GM21717 (cell line): ENCODE measurements at regions not wholly inside any gene's neighbourhood (a gene's known extent, or its start where the extent isn't known, plus 50 kb on each side); places are given as distances from the start of the nearest gene placed in this dataset.

Experiments
- ATAC-seq: cut with Tn5 transposase; IDR thresholded peaks from one replicate; pipeline ENCODE4 v1.9.1; 2021; ENCODE audit warnings: mild to moderate bottlenecking, moderate library complexity; ENCODE audit not compliant: unreplicated experiment

DNA sequence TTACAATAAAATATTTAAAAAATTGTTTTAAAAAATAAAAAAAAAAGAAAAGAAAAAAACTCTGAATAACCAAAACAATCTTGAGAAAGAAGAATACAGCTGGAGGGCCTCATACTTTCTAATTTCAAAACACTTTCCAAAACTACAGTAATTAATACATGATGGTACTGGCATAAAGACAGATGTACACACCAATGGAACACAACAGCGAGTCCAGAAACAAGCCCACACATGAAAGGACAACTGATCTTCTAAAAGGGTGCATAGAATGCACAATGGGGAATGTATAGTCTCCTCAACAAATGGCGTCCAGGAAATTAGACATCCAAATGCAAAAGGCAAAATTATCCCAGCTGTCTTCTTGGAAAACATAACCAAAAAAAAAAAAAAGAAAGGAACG lies 99.6 kb downstream of the LURAP1L start:
- ATAC-seq = no peak

DNA sequence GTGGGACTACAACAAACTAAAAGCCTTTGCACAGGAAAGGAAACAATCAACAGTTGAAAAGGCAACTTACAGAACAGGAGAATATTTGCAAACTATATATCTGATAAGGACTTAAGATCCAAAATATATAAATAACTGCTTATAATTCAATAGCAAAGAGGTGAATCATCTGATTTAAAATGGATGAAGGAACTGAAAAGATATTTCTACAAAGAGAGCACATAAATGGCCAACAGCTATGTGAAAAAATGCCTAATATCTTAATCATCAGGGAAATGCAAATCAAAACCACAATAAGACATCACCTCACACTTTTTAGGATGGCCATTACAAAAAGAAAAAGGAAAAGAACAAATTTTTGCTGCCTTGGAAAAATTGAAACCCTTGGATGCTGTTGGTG lies 100.4 kb downstream of the LURAP1L start:
- no peak for ATAC-seq

DNA sequence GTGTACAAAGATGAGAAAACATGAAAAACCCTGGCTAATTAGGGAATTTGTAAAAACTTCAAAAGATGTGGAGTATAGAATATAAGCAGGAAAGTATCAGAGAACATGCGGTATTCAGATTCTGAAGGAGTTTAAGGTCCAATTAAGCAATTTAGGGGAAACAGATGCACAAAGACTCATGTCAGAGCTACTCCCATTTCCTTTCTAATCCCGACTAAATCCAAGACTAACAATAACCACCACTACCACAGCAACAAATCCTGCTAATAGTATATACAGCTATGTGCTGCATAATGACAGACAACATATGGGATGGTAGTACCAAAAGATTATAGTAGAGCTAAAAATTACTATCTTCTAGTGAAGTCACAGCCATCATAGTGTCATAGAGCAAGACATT lies 102.1 kb downstream of the LURAP1L start:
- ATAC-seq = no peak

DNA sequence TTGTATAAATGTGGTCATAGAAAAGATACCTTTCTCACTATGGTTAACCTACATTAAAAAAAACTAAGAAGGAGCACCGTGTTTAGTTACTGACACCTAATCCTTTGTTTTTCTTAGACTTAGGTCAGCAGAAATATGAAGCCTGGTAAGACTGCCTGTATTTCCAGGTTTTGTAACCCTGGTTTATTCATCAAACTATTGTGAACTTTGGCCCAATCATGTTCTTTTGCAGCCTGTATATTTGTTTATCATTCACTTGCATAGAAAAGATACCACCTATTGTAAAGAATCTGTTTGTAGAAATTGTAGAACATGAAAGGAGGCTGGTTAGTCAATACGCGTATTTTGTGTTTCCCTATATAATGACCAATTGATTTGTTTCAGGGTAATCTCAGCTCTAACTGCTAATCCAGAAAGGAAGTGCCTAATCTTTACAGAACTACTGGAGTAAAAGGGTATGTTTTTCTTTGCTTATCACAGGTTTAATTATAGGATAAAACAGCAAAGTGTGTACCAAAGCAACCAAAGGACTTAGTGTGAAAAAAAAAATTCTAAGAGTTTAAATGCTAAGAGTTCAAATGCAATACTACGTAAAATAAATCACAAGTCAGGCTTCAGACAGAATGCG lies 103.6 kb downstream of the LURAP1L start:
- ATAC-seq = no peak

DNA sequence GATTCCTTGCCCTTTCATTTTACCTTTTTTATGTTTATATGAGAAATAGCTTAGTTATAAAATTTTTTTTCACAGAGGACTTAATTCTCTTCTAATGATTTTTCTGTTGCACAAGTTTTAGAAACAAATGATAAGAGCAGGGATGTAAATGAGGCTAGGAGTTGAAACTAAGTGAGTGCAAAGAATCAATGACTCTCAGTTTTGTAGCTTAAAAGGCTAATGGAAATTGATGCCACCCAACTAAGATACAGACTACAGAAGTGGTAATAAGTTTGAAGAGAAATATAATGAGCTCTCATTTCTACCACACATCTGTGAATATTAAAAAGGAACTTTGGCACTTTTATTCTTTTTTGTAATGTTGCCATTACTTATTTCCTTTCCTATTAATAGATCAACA lies 105.1 kb downstream of the LURAP1L start:
- ATAC-seq = no peak

DNA sequence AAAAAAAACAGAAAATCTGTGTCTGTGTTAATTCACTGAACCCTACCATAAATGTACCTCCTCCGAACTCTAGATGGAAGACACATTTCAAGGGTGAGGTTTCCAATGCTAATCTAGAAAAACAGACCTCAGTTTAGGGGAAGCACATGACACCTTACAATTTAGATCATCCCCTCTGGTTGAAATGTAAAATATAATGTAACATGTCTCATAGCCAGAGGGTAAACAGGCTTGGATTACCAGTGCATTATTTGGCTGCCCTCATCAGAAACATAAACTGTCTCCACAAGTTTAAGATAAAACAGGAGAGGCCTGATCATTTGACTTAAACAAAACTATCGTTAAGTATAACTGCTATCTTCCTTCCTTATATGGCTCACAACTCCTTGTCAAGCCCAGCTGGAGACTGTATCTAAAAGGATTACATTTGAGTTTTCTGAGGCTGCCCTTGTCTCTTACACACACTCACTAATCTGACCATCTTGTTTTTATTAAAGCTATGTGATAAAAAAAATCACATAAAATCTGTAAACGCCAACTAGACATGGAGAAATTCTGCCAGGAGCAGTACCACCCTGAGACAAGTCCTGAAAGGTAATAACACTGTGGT lies 105.7 kb downstream of the LURAP1L start:
- ATAC-seq = no peak

DNA sequence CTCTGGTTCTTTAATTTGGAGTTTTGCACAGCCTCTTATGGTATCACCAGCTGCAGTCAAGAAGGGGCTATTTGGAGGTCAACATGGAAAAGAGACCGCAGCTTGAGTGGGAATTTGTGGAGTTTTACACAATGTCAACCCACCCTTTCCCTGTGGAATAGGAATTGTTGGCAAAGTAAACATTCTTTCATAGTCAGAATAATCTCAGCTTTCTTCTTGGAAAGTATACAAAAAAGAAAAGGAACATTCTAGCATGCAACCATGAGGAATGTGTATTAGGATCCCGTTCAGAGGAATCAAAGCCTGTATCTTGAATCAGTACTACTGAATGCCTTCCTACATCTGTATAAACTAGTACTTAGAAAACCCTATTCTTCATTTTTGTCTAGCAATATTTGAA lies 107.6 kb downstream of the LURAP1L start:
- ATAC-seq = no peak

DNA sequence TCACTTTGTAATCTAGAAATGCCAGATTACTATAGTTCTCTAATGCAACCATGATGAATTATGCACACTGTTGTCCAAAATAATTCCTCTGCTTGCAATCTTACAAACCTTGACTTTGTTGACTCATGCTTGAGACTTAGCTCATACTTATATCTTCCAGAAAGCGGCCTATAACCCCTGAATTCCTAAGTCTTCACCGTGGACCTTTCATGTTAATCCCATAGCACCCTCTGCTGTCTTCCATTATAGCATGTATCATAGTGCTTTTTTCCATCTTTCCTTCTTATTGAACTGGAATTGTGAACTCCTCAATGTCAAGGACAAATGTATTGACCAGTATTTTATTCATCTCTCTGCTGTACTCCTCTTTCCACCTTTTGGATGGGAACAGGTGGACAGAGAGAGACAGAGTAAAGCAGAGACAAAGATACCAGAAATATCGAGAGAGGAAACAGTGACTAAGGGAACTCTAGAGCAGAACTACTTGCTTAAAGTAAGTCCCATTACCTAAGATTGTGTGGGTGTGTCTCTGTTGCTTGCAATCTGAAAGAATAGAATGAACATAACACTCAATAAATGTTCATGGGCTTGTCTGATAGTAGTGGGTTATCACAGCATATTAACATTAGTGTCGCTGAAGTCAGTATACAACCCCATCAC lies 110.0 kb downstream of the LURAP1L start:
- ATAC-seq = no peak

DNA sequence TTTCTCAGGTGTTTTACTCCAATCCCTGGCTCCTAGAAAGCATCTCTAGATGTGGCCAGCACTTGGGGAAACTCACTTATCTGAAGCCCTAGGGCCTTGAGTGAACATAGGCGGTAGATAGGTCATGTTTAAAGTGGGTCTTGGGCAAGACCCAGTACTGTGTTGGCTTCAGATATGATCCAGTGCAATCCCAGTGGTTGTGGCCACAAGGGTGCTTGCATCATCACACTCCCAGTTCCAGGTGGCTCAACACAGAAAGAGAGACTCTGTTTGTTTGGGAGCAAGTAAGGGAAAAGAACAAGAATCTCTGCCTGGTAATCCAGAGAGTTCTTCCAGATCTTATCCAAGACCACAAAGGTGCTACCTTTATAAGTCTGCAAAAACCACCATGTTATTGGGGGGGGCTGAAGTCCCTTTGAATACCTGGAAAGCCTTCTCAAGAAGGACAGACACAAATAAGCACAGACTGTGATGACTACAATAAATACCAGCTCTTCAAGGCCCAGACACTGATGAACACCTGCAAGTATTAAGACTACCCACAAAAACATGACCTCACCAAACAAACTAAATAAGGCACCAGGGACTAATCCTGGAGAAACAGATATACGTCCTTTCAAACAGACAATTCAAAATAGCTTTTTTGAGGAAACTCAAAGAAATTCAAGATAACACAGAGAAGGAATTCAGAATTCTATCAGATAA lies 114.7 kb downstream of the LURAP1L start:
- ATAC-seq = no peak

DNA sequence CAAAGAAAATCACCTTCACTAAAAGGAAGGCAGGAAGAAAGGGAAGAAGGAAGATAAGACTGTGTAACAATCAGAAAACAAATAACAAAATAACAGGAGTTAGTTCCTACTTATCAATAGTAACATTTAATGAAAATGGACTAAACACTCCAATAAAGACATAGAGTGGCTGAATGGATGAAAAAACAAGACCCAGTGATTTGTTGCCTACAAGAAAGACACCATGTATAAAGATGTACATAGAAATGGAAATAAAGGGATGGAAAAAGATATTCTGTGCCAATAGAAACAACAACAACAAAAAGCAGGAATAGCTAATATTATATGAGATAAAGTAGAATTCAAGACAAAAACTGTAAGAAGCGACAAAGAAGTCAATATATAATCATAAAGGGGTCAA lies 116.8 kb downstream of the LURAP1L start:
- ATAC-seq = no peak

DNA sequence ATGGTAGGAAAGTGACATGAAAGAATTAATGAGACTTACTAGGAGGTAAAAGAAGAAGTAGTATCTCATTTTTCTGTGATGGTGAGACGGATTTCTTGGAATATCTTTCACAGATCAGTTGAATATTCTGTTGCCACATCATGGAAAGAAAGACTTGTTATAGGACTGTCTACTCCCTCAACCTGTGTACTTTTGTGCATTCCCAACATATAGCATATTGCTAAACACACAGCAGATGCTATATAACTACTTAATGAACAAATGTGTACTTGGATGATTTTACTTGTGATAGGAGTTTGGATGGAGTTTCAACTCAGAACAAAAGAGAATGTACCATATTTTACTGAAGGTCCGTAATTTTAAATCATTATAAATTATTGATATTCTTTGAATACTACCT lies 128.5 kb downstream of the LURAP1L start:
- ATAC-seq = no peak

DNA sequence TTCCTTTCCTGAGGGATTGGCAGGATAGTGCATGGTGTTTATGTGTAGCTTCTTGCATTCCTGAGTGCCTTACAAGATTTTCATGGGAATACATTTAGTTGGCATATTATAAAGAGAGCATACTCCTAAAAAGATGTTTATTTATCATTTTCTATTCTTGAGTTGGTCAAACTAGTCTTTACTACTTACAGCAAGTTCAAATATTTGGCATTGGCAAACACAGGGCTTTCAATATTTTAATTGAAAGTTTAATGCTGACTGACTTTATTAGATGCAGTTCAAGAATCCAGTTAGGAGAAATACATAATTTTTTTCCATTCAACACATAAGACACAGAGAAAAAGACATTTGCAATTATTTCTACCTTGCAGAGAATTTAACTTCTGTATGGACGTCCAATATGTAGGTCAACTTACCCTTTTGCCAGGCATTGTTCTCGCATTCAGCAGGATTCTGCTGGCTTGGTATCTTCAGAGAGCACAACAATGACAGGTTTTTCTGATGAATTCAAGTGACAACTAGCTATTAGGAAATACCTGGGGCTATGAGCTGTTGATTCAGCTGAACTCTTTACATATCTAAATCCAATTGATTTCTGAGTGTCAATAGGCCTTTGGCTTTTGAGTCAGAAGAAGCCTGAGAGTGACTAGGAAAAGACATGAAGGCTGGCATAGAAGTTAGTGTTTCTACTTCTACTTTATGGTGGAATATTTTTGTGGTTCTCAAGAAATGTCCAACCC lies 129.6 kb downstream of the LURAP1L start:
- ATAC-seq = no peak

DNA sequence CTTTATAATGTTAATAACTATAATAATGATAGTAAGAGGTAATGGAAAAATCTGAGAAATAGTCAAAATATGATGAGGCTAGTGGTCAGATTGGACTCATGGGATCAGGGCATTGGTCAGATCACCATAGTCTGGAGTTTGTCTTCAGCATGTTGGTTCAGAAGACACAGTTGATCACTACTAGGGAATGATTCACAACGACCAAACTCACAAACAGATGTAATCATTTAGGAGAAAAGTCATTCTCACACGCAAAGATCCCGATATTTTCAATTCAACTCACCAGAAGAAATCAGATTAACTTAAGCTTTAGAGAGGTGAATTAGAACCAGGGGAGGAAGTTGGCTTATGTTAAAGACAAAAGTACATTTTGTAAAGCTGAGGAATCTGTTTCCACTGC lies 131.8 kb downstream of the LURAP1L start:
- ATAC-seq = no peak

DNA sequence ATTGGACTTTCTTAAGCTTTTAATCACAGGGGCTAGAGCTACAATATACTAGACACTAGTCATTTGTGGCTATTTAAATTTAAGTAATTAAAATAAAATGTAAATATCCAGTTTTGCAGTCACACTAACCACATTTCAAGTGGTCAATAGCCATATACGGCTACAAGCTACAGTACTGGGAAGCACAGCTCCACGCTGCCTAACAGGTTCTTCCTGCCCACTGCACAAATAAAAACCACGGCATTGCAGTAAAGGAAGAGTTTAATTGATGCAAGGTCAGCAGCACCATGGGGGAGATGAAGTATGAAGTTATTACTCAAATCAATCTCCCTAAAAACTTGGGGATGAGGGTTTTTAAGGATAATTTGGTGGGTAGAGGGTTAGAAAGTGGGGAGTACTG lies 134.1 kb downstream of the LURAP1L start:
- ATAC-seq = no peak

DNA sequence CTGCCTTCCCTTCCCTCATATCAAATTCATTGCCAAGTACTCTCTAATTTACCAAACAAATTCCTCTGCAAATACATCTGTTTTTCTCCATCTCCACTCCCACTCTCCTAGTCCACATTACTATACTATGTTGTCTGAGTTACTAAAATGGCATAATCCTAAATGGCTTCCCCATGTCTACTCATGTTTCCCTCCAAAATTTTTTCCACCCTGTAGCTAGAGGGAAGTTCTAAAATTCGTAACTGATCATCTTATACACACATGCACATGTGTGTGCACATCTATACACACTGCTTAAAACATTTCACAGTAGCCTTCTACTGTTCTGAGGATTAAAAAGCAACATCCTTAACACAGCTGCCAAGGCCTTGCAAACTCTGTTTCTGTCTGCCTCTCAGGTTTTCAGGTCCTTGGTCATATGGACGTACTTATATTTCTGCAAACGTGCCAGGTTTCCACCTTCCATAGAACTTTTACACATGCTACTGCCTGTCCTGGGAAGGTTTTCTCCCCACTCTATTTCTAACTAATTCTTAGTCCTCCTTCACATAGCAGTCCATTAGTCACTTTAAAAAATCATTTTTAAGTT lies 140.6 kb downstream of the LURAP1L start:
- no peak for ATAC-seq

DNA sequence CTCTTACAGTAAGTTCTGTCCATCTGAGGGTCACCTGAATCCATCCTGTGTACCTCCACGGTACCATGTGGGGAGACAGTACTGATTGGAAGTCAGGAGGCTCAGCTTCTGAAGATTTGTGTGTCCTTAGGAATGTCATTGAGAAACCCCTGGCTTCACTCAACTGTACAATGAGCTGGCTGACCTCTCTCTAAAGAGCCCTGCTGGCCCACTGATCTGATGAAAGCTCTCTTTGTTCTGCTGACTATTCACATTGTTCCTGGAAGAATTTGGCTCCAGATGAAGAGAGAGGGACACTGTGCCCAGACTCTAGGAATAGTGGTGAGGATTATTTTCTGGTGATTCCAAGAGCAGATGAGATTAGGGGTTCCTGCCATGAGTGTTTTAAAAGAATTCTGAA lies 141.2 kb downstream of the LURAP1L start:
- no peak for ATAC-seq

DNA sequence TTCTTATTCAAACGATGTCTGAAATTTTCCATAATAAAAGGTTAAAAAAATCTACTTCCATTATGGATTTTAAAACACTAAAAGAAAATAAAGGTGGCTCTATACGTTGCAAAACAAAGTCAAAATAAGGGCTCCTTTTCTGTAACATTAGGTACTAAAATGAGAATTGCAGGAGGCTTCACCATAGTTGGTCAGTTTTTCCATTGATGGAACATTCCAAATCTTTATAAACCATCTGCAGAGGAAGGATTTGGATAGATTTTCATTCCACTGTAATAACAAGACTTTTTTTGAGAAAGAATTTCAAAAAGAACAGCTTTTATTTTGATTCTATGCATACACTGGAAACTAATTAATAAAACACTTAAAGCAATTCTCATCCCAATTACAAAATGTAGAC lies 145.6 kb downstream of the LURAP1L start:
- ATAC-seq = no peak

DNA sequence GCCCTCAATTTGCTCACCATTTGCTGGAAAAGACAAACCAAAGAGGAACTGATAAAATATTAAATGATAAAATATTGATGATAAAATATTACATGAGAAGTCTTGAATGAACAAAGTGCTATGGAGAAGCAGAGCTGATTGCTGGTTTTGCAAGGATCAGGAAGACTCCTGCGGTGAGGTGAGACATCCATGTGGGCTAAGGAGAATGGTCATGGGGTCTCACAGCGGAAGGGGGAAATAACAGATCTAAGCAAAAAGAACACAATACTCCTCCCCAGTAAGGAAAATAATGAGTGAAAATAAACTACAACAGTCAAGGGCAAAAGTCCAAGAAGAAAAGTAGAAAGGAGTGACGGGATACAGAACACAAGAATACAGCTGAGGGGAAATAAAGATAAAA lies 146.8 kb downstream of the LURAP1L start:
- ATAC-seq = no peak

DNA sequence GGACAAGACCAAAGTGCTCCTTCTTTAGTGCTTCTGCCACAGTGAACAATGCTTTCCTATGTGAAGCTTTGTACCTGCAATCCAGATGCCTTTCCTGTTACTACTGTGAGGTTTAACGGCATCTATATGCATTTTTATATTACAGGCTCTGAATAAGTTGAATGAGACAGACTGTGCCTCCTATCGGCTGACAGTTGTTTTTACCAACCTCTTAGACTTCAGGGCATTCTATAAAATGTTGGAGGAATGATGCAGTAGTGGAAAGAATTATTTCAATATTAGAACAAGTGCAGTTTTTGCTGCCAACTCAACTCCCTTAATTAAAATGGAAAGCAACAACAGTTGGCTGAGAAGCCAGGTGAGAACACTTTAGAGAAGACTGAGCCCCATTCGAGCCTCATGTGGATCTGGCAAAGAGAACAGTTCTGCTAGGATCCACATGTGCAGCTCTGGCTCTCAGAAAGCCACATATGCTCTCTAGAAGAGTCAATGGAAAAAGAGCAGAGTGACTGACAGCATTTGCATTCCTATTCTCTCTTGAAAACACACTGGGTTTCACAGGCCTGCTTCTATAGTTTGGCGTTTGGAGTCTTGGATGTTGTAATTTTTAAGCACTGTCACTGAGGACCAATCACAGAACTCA lies 147.5 kb downstream of the LURAP1L start:
- no peak for ATAC-seq

DNA sequence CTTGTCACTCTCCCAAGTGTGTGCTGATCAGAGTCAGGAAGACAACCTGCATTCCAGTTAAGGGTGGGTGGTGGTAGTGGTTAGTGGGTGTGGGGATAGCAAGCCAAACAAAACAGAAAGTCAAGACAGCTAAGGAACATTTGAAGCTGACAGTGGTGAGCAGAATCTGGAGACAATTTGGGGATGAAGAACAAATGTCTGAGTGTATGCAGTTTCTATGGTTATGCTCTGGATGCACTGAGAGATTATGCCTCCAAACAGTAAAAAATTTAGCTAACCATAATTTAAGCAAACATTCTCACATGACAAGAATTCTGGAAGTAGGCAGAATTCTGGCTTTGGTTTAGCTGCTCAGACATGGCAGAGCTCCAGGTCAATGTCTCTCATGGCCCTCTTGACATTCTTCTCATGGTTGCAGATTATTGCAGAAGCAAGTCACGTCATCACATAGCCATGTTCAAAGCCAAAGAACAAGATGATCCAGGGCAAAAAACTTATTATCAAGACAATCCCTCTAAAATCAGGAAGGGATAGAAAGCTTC lies 148.7 kb downstream of the LURAP1L start:
- no peak for ATAC-seq
